Progenitor cell of endocrine pancreas (in vitro differentiated cells): ENCODE measurements at regions not wholly inside any gene's neighbourhood (a gene's known extent, or its start where the extent isn't known, plus 50 kb on each side); places are given as distances from the start of the nearest gene placed in this dataset.

Source experiments
- DNase-seq: peaks from one replicate; pipeline ENCODE4 v3.0.0; 2021; ENCODE audit warnings: low spot score; ENCODE audit not compliant: unreplicated experiment
- H3K27ac Mint-ChIP-seq: 2 replicates; pipeline ENCODE4 v1.8.0; 2021; ENCODE audit warnings: mild to moderate bottlenecking, moderate library complexity, mixed read lengths
- H3K27me3 Mint-ChIP-seq: 2 replicates; pipeline ENCODE4 v1.8.0; 2021; ENCODE audit warnings: mixed read lengths
- H3K36me3 Mint-ChIP-seq: 2 replicates; pipeline ENCODE4 v1.8.0; 2022; ENCODE audit warnings: mixed read lengths; ENCODE audit not compliant: insufficient read depth
- H3K4me1 Mint-ChIP-seq: 2 replicates; pipeline ENCODE4 v1.8.0; 2021; ENCODE audit warnings: low read depth, mixed read lengths
- H3K4me3 Mint-ChIP-seq: 2 replicates; pipeline ENCODE4 v1.8.0; 2021; ENCODE audit warnings: low read depth, mild to moderate bottlenecking, moderate library complexity, mixed read lengths
- H3K9me3 Mint-ChIP-seq: 2 replicates; pipeline ENCODE4 v1.8.0; 2021; ENCODE audit warnings: low read depth, mixed read lengths
- CTCF ChIP-seq: fragments of 200-600 bp; sonication (generic); IDR thresholded peaks from one replicate; pipeline ENCODE4 v1.5.0; 2021; ENCODE audit warnings: antibody characterized with exemption, mild to moderate bottlenecking; ENCODE audit not compliant: unreplicated experiment

GRCh38 chr2:105518897-105519296, 120.0 kb upstream of the FHL2 start:
- Mint-ChIP-seq H3K4me3 (no peak overlapping the region), H3K9me3 (no peaks in the 10 kb centered on the region), H3K27ac (no peak overlapping the region), H3K4me1 (no peaks in the 10 kb centered on the region), H3K36me3 (no peaks in the 10 kb centered on the region), H3K27me3 (peaks cover 10% of the 10 kb centered on the region)
- DNase-seq = no peak
- TF ChIP-seq CTCF = no peak

- no peak for DNase-seq
- H3K36me3 Mint-ChIP-seq = no peaks in the 10 kb centered on the region
- peaks cover 12% of the 10 kb centered on the region for H3K27me3 Mint-ChIP-seq
- no peaks in the 10 kb centered on the region for H3K4me1 Mint-ChIP-seq
- H3K4me3 Mint-ChIP-seq = no peak overlapping the region
- no peak overlapping the region for H3K27ac Mint-ChIP-seq
- H3K9me3 Mint-ChIP-seq = no peaks in the 10 kb centered on the region
- no peak for TF ChIP-seq CTCF
These were observed 119.2 kb upstream of the FHL2 start for GRCh38 chr2:105517814-105518705.

DNA sequence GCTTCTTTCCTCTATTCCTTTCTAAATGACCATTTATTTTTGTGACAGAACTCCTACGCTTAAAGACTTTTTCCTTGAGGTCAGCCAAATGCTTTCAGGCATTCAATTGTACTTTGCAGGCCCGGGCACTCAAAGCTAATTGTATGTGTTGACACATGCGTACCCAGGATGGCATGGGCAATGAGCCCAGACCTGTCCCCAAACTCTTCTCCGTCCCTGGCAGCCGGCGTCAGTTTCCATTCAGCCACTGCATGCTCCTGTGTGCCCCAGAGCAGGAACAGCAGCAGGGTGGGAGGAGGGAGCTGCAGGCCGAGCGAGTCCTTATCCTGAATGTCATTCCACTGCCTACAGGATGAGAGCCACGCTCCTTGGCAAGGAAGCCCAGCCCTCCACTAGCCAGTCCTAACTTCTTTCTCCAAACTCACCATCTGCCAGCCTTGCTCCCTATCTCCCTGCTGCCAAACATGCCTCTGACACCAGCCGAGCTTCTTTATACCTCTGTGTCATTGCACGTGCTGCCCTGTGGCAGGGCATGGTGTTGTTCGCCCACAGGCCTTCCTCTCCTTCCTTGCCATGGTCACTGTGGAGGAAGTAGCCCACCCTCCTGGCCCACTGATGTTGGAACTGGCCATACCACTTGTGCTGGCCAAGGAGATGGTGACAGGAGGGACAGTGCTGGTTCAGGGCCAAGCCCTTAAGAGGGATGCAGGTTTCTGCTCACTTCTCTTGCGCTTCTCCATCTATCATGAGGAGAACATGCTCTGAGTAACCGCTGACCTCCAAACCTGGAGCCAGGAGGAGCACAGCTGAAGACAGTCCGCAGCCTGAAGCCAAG, 116.9 kb upstream of the FHL2 start:
- no peaks in the 10 kb centered on the region for H3K9me3 Mint-ChIP-seq
- no peak for DNase-seq
- H3K36me3 Mint-ChIP-seq = no peaks in the 10 kb centered on the region
- no peak for TF ChIP-seq CTCF
- H3K27ac Mint-ChIP-seq = no peak overlapping the region
- H3K4me1 Mint-ChIP-seq = no peaks in the 10 kb centered on the region
- no peak overlapping the region for H3K4me3 Mint-ChIP-seq
- H3K27me3 Mint-ChIP-seq = peaks cover 12% of the 10 kb centered on the region

- no peak for TF ChIP-seq CTCF
- DNase-seq = no peak
- Mint-ChIP-seq H3K4me3 (no peak overlapping the region), H3K4me1 (no peaks in the 10 kb centered on the region), H3K36me3 (no peaks in the 10 kb centered on the region), H3K27me3 (peaks cover 12% of the 10 kb centered on the region), H3K9me3 (no peaks in the 10 kb centered on the region), H3K27ac (no peak overlapping the region)
These were observed 115.7 kb upstream of the FHL2 start for GRCh38 chr2:105514576-105514975.

GRCh38 chr2:105510761-105511528, 112.1 kb upstream of the FHL2 start:
- H3K9me3 Mint-ChIP-seq = no peaks in the 10 kb centered on the region
- peaks cover 11% of the 10 kb centered on the region for H3K27me3 Mint-ChIP-seq
- TF ChIP-seq CTCF = no peak
- no peak for DNase-seq
- no peak overlapping the region for H3K27ac Mint-ChIP-seq
- no peaks in the 10 kb centered on the region for H3K4me1 Mint-ChIP-seq
- H3K36me3 Mint-ChIP-seq = no peaks in the 10 kb centered on the region
- no peak overlapping the region for H3K4me3 Mint-ChIP-seq
